NCI-H345 treated with DMSO at 0.1 percent for 48 hours (cell line): ENCODE measurements at regions not wholly inside any gene's neighbourhood (a gene's known extent, or its start where the extent isn't known, plus 50 kb on each side); places are given as distances from the start of the nearest gene placed in this dataset.
"Not testable (repeated sequence)": the region's sequence is repeated elsewhere in the genome, so short reads cannot be mapped to it uniquely, and the experiment has no call there.

Experiments used
- DNase-seq: peaks from one replicate; lab custom pipeline; 2025; ENCODE audit not compliant: unreplicated experiment; lab: John Stamatoyannopoulos, UW

GRCh38 chr12:105480162-105480561 lies 149.7 kb downstream of the C12orf75 start:
- DNase-seq = no peak

DNA sequence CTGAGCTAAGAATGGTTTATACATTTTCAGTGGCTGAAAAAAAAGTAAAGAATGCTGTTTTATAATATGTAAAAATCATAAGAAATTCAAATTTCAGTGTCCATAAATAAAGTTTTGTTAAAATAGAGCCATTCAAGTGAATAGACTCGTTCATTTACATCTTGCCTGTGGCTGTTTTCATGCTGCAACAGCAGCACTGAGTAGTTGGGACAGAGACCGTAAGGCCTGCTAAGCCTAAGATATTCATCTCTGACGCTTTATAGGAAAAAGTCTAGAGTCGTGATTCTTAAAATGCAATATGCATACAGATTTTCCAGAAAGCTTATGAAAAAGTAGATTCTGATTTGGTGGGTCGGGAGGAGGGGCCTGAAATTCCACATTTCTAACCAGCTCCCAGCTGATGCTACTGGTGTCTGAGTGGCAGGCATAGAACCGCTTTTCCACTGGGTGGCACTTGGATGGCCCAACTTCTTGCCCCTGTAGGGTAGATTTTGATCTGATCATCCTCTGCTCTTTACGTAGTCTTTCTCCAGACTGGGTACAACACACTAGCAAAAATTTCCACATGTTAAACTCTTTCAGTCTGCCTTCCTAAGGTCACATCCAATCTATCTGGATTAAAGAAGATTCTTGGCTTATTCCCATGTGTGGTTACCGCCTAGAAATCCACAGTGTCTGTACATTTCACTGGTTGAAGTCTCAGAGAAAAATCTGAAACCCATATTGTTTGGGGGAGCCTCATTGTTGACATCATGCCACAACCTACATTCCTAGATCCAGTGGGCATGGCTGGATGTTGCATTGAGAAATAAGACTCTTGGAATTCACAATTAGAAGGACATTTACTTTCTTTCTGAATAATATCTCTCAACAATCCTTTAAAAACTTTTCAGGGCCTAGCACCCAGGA lies 151.2 kb downstream of the C12orf75 start:
- no peak for DNase-seq

- DNase-seq = no peak
Observed at GRCh38 chr12:105482951-105483350, 152.5 kb downstream of the C12orf75 start.

DNA sequence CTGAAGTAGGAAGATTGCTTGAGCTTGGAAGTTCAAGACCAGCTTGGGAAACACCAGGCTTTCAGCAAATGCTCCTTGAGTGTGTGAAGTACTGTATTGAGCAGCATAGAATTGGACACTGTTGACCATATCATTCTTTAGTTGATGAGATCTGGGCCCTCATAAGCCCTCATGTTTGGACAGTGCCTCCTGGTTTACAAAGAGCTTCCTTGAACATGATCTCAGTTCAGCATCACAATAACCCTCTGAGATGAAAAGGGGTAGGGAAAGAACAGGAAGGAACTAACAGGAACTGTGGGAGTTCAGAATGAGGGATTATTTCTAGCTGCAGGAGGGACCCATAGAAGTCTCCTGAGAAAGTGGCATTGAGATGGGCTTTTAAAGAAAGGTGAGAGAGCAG lies 153.2 kb downstream of the C12orf75 start:
- no peak for DNase-seq

- DNase-seq = no peak
Observed at GRCh38 chr12:105485321-105485910, 154.9 kb downstream of the C12orf75 start.

- no peak for DNase-seq
Observed at GRCh38 chr12:105485921-105486320, 155.4 kb downstream of the C12orf75 start.

GRCh38 chr12:105487963-105488362 lies 157.5 kb downstream of the C12orf75 start:
- no peak for DNase-seq

- no peak for DNase-seq
Observed at GRCh38 chr12:105492591-105493545, 162.4 kb downstream of the C12orf75 start.

DNA sequence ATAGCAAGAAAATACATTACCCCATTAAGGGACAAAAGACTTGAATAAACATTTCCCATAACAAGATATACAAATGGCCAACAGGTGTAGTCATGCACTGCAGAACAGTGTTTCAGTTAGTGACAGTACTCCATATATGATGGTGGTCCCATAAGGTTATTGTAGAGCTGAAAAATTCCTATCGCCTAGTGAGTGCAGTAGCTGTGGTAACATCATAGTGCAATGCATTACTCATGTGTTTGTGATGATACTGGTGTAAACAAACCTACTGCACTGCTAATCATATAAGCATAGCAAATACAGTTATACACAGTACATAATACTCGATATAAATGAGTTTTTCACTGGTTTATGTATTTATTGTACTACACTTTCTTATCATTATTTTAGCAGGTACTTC lies 168.7 kb downstream of the C12orf75 start:
- no peak for DNase-seq

DNA sequence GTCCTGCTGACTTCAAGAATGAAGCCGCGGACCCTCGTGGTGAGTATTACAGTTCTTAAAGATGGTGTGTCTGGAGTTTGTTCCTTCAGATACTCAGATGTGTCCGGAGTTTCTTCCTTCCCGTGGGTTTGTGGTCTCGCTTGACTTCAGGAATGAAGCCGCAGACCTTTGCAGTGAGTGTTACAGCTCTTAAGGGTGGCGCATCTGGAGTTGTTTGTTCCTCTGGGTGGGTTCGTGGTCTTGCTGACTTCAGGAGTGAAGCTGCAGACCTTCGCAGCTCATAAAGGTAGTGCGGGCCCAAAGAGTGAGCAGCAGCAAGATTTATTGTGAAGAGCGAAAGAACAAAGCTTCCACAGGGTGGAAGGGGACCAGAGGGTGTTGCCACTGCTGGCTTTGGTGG lies 170.2 kb downstream of the C12orf75 start:
- not testable (repeated sequence) for DNase-seq

DNA sequence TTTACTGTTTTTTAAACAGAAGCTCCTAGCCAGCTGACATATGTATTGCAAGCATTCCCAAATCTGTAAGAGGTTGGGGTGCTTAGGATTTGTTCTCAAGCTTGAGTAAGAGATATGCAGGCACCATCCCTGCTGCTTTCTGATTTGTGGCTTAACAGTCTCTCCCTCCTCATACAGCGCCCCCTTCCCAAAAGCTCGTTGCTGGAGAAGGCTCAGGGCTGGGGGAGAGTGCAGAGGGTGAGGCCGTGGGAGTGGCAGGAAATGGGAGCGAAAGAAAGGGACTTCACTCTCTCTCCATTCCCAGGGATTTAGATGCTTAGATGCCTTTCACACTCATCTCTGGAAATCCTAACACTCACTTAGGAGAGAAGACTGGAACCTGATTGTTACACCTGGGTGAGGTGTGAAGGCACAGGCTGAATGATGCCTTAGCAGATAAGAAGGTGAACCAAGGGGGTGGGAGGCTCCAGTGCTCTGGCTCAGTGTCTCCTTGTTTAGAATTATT lies 172.0 kb downstream of the C12orf75 start:
- no peak for DNase-seq

GRCh38 chr12:105503619-105504018 lies 173.1 kb downstream of the C12orf75 start:
- DNase-seq = peak; percentile 7

DNA sequence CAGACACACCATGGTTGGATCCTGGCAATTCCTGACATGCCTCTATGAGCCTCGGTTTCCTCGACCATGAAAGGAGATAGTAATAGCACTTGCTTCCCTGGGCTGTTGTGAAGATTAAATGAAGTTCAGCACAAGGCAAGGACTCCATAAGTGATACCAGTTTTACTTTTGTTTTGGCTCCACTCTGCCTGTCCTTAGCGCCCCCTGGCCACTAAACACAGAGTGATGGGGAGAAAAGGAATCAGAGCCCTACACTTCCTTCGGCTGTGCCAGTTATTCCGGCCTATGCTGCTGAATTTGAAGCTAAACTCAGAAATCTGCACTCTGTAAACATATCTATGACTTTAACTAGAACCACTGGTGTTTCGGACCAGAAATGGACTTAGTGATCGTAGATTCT lies 173.8 kb downstream of the C12orf75 start:
- DNase-seq = no peak

GRCh38 chr12:105506678-105507310 lies 176.3 kb downstream of the C12orf75 start:
- no peak for DNase-seq

- DNase-seq = no peak
Observed at GRCh38 chr12:105507311-105508038, 177.0 kb downstream of the C12orf75 start.

DNA sequence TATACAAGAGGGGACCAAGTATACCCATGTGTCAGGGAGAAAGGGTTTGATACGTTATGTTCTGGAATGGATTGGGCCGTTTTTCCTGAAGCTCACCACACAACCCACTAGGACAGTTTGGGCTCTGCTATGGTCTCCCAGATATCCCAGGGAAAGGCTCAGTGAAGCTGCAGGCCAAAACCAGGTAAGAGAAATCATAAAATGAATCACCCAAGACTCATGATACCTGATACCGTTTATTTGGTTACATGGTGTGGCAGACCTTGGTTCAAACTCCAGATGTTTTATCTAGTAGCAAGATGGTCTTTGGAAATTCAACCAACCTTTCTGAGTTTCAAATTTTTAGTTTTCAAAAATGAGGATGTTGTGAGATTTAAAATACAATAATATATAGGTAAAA lies 177.6 kb downstream of the C12orf75 start:
- DNase-seq = no peak

DNA sequence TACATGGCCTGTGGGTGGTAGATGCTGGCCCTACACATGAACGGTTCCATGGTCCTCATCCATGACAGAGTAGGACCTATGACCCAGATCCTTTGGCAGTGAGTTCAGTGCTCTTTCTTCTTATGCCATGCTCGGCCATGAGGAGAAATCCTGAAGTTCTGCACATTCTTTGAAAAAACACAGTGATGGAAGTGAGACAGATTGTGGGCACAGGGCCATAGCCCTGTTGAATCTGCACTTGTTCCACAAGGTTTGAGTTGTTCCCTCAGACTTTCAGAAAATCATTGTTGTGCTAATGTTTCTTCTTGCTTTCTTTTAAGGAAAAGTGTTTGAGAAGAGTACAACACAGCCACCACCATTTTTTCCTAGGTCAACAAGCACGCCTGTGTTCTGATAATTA lies 180.0 kb downstream of the C12orf75 start:
- DNase-seq = no peak

DNA sequence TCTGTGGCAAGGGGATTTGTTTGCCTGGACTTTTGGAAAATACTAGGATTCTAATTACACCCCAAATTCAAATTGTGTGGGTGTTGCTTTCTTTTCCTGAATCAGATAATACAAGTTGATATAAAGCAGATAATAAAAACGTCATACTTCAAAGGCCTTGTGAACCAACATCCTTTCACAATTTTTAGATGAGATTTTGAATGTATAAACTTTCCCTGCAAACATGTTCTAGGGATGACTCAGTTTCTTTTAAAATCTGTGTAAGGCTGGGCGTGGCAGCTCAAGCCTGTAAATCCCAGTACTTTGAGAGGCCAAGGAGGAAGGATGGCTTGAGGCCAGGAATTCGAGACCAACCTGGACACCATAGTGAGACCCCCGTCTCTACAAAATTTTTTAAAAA lies 182.4 kb downstream of the C12orf75 start:
- not testable (repeated sequence) for DNase-seq

DNA sequence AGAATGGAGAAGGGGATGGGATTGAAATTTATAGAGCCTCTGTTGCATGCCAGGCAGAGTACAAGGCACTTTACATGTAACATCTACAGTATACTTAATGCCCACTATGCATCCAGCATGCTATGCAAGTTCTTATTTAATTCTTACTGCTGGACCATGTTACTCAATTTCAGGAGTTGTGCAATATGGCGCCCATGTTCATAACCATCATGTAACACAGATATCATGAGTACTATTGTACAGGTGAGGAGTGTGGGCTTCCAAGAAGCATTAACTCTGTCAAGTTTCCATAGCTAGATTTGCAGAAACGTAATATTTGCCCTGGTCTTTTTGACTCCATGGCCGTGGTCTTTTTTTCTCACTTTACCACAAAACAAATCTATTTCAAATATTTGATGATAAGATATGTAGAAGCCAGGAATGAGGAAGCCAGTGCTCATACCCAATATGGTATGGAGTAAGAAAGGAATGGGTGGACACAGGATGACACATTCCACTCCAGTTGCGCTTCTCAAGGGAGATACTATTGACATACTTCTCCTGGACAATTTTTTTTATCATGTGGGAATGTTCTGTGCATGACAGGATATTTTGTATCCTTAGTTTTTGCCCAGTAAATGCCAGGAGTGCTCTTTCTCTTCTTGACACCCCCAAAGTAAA lies 191.8 kb downstream of the C12orf75 start:
- no peak for DNase-seq
